ENCODE measurements at regions not wholly inside any gene's neighbourhood (a gene's known extent, or its start where the extent isn't known, plus 50 kb on each side); places are given as distances from the start of the nearest gene placed in this dataset.

DNA sequence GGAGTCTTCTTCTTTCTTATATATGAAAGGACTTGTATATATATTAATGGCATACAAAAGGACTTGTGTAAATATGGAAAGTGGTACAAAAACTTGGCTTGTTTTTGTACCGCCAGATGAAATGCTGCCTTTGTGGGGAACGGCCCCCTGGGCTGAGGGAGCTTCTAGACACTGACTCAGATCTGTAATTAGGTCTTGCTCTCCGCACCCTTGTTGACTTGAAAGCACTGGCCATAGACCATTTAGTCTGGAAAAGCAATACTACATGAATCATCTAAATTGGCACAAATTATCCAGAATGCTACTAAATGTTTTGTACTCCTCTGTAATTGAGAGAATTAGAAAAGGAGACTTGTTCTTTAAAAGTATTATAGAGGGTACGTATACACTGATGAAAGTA, 399.9 kb upstream of the RGS6 start:
- no peak for DNase-seq (ENCODE audit: low spot score)

- no peak for DNase-seq (ENCODE audit: low spot score)
Measured at GRCh38 chr14:71532790-71533189, 399.4 kb upstream of the RGS6 start.

DNA sequence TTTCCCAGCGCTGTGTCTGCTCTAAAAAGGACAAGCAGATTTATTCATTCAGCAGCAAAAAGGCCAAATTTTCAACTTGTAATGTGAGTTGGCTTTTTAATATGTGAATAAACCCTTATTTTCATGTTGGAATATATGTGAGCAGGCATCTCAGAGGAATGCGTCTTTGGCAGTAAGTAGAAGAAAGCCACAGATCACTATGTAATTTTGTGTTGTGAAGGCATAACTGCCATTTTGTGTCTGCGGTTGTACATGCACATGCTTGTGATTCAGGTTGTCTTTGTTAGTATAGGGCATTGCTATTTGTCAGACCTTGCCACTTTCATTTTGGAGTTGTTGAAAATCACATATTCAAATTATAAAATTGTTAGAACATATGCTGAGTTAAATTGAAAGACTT, 398.8 kb upstream of the RGS6 start:
- DNase-seq (ENCODE audit: low spot score): no peak

DNA sequence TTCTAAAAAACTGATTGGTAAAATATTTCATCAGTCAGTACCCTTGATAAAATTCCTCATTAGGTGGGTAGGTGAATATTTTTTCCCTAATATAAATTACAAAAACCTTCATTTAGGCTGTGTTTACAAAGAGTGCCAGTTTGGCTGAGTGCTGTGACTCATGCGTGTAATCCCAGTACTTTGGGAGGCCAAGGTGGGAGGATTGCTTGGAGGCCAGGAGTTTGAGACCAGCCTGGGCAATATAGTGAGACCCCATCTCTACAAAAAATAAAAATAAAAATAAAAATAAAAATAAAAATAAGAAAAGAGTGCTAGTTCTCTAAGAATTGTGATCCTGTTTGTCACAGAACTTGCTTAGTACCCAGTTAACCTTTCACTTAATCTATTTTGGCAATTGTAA, 398.4 kb upstream of the RGS6 start:
- DNase-seq (ENCODE audit: low spot score): no peak

DNA sequence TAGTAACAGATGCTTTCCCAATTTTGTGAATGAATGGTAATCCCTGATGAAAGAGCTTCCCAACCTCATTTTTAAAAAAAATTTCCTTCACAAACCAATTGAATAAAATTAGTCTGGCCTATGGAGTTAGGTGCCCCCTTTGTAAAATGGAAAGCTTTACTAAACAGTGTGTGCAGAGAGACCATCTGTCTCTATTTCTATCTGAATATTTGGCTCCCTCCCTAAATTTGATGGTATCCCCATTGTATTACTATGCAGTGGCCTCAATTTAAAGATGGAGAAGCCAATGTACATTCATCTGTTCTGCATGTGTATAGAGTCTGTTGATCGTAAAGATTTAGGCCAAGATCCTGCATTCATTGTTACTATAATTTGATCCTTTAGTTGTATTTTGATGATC, 397.7 kb upstream of the RGS6 start:
- no peak for DNase-seq (ENCODE audit: low spot score)

DNA sequence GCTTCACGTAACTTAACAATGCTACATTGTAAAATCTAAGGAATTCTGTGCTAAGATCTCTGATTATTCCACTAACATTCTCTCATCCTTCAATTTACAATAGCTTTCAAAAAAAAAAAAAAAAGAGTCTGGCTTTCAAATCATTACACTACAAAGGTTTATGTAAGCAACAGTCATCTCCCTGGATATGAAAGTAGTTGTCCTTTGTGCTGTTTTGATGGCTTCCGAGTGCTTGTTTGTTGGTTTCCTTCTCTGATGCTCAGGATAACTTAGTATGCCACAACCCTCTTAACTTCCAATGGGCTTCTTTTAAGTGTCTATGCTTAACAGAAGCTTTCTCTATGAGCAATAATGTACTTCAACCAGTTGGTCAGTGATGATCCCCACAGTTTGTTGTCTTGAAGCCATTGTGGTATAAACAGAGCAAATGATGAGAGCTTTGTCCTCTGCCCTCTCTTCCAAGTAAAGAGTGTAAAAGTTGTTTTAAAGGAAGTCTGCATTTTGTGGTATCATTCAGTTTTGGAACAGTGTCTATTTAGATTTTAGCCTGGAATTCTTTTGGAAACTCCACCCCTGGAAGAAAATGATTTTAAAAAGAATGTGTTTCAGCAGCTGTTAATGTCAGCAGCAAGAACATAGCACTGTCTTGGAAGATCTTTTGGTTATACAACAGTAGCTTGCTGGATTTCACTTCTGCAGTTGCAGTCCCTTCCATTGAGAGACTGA, 396.1 kb upstream of the RGS6 start:
- DNase-seq (ENCODE audit: low spot score): no peak

DNA sequence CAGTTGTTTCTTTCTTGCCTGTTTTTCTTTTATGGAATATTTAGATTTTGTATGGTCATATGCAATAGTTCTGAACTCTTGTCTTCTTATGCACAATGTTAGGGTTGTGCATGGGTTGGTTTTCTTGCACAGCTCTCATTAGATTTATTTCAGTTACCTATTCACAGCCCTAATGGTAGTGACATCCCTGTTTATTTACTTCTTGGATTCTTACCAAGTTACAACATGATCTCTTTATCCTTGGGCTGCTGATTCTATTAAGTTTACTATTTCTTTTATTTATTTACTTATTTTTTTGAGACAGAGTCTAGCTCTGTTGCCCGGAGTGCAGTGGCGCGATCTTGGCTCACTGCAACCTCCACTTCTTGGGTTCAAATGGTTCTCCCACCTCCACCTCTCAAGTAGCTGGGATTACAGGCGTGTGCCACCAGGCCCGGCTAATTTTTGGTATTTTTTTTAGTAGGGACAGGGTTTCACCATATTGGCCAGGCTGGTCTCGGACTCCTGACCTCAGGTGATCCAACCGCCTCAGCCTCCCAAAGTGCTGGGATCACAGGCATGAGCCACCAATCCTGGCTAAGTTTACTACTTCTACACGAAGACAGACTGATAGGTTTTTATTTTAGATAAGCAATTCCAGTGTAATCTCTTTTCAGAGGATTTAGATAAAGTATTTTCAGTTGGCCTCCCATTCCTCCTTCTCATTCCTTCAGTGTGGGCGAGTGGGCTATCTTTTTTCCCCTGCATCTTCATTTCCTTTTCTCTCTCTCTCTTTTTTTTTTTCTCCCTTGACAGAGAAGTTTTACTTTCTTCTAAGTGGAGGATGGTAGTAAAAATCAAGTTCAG, 395.1 kb upstream of the RGS6 start:
- DNase-seq (ENCODE audit: low spot score): no peak

- no peak for DNase-seq (ENCODE audit: low spot score)
Measured at GRCh38 chr14:71538288-71538687, 393.9 kb upstream of the RGS6 start.

GRCh38 chr14:71538938-71539649, 393.1 kb upstream of the RGS6 start:
- DNase-seq (ENCODE audit: low spot score): no peak

- DNase-seq (ENCODE audit: low spot score): no peak
Measured at GRCh38 chr14:71539650-71540285, 392.5 kb upstream of the RGS6 start.

- no peak for DNase-seq (ENCODE audit: low spot score)
Measured at GRCh38 chr14:71541271-71541670, 391.0 kb upstream of the RGS6 start.

- no peak for DNase-seq (ENCODE audit: low spot score)
Measured at GRCh38 chr14:71541973-71542690, 390.1 kb upstream of the RGS6 start.

DNA sequence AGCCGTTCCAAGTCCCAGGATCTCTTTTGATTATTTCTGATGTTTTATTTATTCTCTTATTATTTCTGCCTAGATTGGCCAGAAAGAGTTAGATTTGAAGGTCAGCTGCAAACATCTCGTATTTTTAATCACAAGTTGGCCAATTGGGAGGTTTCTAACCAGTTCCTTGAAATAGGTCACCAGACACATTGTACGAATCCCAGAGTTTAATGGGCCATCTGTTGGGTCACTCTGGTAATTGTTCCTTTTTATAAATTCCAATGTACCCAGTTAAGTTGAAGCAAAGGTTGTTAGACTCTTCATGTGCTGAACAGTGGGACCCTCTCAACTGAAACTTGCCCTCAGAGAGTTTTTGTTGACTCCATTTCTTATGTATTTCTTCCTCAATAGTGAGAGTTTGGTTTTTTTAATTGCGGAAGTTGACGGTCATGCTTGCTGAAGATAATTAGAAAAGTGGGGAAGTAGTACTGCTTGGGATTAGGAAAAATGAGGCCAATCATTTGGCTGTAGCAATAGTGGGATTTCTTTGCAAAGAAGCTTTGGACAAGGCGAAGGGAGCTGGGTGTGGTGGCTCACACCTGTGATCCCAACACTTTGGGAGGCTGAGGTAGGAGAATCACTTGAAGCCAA, 382.7 kb upstream of the RGS6 start:
- DNase-seq (ENCODE audit: low spot score): no peak

- no peak for DNase-seq (ENCODE audit: low spot score)
Measured at GRCh38 chr14:71550367-71550766, 381.9 kb upstream of the RGS6 start.

DNA sequence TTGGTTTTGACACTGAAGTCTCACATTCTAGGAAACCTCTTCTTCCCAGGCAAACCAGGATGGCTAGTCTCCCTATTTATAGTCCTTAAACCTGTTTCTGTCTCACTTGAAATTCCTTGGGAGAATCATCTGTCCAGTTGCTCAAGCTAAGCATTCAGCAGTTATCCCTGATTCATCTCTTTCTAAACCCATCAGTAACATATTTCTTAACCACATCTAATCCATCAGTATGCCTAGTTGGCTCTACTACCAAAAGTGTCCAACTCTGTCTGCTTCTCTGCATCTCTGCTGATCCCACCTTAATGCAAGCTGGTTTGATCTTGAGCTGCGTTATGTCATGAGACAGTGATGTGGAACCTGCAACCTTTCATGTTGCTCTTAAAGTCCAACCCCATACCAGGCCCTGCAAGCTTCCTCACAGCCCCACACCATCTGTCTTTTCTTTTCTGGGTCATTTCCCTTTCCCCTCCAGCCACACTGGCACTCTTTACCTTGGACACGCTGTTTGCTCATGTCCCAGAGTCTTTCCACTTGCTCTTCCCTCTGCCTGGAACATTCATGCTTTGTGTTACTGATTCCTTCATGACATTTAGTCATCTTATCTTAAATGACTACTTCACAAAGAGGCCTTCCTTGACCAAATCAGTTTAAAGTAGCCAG, 380.8 kb upstream of the RGS6 start:
- DNase-seq (ENCODE audit: low spot score): no peak

GRCh38 chr14:71552809-71553208, 379.4 kb upstream of the RGS6 start:
- DNase-seq (ENCODE audit: low spot score): no peak

DNA sequence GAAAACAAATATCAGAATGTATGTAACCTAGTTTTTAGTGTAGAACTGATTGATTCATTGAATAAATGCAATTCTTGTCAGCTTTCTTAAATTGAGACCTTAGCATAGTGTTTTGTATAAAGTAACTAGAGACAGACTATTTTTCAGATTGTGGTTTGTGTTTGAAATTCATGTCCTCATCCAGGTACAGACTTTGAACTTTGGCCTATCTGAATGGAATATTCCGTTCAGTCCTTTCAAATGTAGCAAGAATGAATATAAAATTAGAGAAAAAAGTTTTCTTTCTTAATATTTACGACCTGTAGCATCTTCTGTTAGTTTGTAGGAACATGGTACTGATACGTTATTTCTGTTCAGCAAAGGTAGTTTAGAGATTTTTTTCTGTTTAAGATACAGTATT, 378.4 kb upstream of the RGS6 start:
- DNase-seq (ENCODE audit: low spot score): no peak

- no peak for DNase-seq (ENCODE audit: low spot score)
Measured at GRCh38 chr14:71554323-71554722, 377.9 kb upstream of the RGS6 start.

DNA sequence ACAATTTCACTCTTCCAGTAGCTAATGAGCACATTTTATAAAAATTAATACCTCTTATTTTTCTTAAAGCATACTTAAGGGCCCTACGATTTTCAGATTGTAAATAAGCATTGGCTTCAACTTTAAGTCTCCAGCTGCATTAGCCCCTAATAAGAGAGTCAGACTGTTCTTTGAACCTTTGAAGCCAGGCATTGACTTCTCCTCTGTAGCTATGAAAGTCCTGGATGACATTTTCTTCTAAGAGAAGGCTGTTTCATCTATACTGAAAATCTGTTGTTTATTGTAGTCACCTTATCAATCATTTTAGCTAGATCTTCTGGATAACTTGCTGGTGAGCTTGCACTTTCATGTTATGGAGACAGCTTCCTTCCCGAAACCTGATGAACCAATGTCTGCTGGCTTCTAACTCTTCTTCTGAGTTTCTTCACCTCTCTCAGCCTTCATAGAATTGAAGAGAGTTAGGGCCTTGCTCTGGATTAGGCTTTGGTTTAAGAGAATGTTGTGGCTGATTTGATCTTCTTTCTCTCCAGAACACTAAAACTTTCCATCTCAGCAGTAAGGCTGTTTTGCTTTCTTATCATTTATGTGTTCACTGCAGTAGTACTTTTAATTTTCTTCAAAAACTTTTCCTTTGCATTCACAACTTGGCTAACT, 377.1 kb upstream of the RGS6 start:
- DNase-seq (ENCODE audit: low spot score): no peak
